Femur (tissue), 1 donor: ENCODE measurements at regions not wholly inside any gene's neighbourhood (a gene's known extent, or its start where the extent isn't known, plus 50 kb on each side); places are given as distances from the start of the nearest gene placed in this dataset.

Experiments used
- DNase-seq: peaks from one replicate; pipeline ENCODE4 v3.0.0-alpha.2; 2017

DNA sequence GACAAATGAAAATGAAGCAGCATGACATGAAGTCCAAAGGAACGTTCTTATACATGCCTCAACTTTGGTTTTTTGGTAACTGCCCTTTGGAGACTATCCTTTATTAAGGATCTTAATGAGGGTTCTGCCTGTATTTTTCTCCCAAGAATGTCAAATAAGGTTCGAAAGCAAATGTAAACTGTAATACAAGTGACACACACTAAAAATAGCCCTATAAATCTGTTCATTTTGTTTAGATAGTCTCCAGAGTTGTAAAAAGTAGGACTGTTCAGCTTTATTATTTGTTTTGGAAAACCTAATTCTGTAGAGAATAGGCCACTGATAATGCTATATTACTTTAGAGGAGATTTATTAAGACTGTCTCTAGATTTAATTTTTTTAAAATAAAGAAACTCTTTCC, 80.5 kb upstream of the CDIN1 start:
- no peak for DNase-seq

DNA sequence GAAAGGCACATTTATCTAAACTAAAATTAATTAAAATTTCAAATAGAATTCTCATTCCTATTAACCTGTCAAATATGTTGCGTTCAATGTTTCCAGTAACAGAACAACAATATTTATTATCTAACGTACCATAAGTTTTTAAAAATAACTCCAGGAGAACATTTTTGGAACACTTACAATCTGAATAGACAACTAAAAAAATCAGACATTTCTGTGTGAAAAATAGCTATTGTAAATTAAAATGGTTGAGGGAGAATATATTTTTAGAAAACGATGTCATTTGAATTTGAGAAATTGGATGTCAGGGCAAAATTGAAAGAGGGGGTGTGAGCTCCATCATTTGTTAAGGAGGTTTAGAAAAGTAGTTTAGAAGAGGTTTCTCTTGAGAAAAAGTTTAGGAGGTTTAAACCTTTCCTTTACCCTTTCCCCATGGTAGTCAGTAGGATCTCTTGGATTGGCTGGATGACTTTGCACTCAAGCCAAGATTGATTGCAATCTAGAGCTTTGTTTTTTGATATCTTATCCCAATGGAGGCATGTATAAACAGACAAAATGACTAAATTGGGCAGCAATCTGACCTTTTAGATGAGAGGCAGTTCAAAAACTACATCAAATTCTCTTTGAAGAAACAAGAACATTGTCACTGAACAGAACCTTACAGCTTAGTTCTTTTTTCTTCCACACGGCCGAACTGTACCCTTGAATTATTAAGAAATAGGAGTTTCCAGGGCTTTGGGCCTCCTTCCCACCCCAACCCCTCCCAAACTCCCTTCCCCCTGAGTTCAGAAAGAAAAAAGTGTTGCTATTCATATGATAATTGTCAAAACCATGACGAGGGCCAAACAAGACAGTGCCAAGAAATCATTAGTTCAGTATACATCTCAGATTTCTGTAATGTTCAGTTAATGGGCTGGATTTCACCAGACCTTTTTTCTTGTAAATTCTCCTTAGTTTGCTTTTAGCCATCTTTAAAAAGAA, 79.7 kb upstream of the CDIN1 start:
- no peak for DNase-seq

DNA sequence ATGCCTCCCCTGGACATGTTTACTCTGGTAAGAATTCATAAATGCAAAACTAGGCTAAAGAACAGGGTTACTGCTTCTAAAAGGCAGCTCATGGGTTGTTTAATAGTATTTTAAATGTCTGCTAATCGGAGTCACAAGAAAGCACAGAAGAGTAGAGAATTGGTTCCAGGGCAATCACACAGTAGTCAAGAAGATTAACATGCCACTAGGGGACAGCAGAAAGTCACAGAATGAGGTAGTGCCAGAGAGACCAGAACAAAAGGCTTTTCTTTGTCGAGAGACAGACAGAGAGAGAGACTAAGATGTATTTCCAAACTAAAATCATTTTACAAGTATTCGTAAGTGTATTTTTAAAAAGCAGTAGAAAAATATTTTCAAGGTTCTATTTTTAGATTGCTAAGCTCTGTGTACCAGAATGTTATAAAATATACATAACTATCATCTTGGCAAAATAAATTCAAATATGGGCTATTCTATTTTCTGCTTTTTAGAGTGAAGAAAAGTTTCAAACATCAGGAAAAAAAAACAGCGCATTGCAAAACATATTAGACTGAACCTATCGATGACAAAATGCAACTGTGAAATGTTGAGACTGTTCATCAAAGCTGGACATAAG, 78.3 kb upstream of the CDIN1 start:
- peak; percentile 23 for DNase-seq

DNA sequence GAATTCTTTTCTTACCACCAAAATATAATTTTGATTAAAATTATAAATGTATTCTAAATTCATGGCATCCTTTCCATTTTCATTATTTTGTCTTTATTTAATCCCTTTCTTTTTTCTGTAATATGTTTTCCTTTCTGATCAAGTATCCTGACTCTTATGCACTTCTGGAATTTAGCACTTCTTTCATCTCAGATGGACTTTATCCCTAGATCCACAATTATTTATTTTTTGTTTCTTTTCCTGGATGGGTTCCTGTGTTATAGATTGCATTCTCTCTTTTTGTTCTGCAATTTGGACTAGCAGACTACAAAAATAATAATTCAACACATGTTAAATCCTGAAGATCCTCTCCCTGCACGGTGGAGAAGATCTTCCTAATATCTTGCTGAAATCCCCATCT, 76.9 kb upstream of the CDIN1 start:
- no peak for DNase-seq

DNA sequence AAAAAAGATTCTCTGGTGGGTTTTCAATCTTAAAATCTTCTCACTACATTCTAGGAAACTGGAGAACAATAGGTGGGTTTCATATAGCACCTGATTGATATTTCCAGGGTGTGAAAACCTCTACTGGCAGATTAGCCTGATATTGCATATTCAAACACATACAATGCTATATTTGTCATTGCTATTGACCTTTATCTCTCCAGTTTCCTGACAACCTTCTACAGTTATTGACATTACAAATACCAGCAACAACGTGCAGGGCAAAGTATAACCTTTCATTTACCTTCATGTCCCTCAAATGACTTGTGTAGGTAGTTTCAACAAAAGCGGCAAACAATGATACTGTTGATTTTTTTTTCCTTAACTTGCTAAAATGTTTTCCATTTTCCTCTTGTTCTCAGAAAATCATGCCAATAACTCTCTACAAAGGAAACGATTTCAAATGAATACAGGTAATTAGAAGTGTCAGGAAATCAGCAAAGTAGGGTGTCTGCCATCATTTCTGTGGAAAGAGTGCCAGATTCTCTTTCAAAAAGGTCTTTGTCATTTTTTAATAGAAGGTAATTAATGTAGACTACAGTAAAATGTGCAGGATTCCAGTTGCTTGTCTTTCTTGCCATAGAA, 72.6 kb upstream of the CDIN1 start:
- no peak for DNase-seq

DNA sequence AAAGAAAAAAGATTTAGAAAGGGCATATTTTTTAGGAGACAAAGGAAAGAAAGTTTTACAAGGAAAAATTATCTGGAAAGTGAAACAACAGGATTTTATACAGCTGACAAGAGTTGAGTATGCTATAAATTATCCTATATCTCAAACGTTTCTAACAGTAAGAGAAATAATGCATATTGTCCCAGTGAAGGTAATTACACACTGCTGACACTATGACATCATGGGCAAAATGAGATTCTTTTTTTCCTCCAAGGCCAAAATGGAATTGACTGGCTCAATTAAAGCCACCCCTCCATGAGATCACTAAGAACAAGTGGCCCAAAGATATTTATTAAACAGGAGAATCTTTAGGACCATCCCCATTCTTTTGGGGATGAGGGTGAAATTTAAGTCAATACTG, 72.0 kb upstream of the CDIN1 start:
- no peak for DNase-seq

DNA sequence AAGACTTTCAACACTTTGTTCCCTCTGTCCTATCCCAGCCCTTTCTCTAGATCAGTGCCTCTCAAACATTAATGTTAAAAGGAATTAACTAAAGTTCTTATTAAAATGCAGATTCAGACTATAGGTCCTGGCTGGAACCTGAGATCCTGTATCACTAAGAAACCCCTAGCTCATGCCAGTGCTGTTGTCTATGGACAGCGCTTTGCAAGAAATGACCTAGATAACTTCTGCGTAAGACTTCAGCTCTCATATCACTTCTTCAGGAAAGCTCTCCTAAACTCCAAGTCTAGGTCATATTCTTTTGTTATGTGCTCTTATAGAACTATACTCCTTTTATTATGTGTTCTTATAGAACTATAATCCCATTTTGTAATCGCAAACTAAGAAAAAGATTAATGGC, 67.8 kb upstream of the CDIN1 start:
- no peak for DNase-seq

DNA sequence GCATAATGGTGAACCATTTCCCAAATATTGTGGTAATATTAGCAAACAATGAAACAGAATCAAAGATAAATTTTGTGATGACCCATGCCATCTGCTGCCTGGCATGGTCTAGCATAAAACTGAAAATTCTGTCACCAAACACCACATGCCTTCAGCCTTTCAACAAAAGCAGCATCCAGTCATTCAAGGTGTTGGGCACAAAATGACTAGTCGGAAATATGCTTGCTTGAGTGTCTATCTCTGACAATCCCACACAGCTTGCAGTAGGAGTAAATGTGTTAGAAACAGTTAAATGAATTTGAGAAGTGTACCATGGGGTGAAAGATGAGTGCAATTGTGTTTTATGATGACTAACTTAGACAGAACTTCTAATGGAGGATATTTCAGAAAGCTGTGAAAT, 61.7 kb upstream of the CDIN1 start:
- DNase-seq = no peak

DNA sequence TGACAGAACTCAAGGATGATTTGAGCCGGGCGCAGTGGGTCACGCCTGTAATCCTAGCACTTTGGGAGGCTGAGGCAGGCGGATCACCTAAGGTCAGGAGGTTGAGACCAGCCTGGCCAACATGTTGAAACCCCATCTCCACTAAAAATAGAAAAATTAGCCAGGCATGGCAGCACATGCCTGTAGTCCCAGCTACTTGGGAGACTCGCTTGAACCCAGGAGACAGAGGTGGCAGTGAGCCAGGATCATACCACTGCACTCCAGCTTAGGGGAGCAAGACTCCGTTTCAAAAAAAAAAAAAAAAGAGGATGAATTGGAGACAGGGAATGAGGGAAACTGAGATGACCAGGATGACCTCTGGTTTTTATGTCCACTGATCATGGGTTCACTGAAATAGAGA, 60.4 kb upstream of the CDIN1 start:
- DNase-seq = no peak

DNA sequence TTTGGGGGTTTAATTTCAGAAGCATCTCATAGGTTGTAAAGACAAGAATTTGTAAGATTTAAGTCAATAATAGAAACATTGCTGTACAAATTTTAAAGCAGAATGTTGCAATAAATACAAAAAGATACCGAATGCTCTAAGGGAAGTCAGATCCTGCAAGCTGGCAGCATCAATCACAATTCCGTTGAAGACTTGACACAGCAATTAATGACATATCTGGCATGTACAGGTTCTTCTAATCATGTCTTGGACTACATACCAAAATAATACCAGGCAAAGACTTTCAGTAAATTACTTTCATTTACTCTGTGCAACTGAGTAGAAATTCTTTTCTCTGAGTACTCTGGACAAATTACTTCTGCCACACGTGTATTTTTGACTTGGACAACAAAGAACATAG, 54.0 kb upstream of the CDIN1 start:
- no peak for DNase-seq

DNA sequence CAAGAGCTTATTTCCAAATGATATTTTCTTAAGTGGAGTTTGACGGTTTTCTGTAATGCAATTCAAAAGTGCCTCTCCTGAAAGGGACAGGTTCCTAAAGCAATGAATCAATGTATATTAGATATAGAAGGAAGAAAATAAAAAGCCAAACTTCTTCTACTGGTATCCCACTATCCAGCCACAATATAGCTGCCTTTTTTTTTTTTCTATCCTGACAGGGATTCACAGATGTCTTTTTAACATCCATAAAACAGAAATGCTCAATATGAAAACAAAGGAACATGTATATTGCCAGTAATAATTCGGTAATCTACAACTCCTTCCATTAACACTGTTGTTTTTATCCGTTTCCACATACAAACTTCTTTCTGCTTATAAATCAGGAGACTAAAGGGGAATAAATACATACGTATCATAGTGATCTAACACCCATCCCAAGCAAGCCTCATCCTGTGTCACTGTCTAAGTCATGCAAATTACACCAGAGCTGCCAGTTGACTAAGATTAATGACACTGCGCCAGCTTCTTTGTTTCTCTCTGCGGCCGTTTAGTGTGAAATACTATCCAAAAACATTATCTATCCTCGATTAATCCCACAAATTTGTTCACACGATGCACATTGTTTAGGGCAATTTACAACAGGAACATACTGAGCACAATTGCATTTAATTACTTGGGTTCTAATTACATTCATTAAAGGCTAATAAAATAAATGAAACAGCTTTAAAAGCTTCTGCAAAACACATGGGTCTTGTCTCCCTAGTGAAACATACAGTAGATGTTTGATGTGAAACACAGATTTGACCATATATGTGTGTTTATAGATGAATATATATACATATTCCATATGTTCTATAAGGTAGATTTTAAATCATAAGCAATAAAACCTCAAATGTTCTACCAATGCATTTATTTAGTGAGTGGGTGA, 51.9 kb upstream of the CDIN1 start:
- DNase-seq = no peak

DNA sequence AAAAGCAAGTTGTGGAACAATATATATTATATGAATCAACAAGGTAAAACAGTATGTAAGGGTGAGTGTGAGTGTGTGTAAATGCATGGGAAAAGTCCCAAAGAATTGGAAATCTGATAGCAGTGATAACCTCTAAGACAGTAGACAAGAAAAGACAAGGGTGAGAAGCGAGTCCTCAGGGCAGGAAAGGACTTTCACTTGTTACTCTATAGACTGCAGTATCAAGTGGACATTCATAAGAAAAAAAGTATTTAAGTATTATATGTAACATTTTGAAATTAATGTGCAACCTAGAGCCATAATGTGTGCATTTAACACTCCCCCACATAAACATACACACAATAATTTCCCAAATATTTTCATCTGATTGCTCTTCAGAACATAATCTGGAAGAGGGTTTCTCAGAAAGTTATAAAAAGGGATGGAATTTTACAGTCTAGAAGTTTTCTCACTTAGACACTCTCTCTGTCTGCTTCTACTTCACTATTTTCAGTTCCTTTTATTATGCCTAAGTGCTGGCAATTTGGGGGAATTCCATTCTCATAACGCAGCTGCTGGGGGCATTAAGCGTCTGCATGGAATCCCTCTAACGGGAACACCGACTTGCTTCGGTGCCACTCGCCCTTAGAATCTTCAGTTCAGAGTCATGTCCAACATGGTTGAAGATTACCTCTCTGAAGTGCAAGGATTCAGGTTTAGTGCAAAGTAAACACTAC, 50.0 kb upstream of the CDIN1 start:
- DNase-seq = no peak
